WTC11 (cell line): ENCODE measurements at regions not wholly inside any gene's neighbourhood (a gene's known extent, or its start where the extent isn't known, plus 50 kb on each side); places are given as distances from the start of the nearest gene placed in this dataset.

Experiments used
- ATAC-seq: fragments of 200-7000 bp; cut with Tn5 transposase; 2 replicates; pipeline ENCODE4 v1.10.0; 2021; ENCODE audit warnings: mild to moderate bottlenecking, moderate library complexity
- CTCF ChIA-PET: fragments of 300-600 bp; sonication (Branson Sonifier 250); formaldehyde crosslinking; loops from one replicate; lab custom pipeline; 2021; ENCODE audit warnings: antibody characterized with exemption; lab: Charles Lee
- POLR2A ChIA-PET: fragments of 350-600 bp; sonication (Branson Sonifier 250); formaldehyde crosslinking; loops from one replicate; lab custom pipeline; 2021; ENCODE audit warnings: antibody characterized with exemption; lab: Charles Lee
- DNase-seq: peaks from one replicate; pipeline ENCODE4 v3.0.0; 2021; ENCODE audit warnings: low spot score
- H3K27ac Mint-ChIP-seq: 2 replicates; pipeline ENCODE4 v1.8.0; 2021; ENCODE audit warnings: mixed read lengths
- H3K27me3 Mint-ChIP-seq: 2 replicates; pipeline ENCODE4 v1.8.0; 2021; ENCODE audit warnings: low read depth, mild to moderate bottlenecking, moderate library complexity, mixed read lengths
- H3K36me3 Mint-ChIP-seq: 2 replicates; pipeline ENCODE4 v1.8.0; 2021; ENCODE audit warnings: mixed read lengths
- H3K4me1 Mint-ChIP-seq: 2 replicates; pipeline ENCODE4 v1.8.0; 2022; ENCODE audit warnings: mixed read lengths
- H3K4me3 Mint-ChIP-seq: 2 replicates; pipeline ENCODE4 v1.8.0; 2021; ENCODE audit warnings: mild to moderate bottlenecking, moderate library complexity, mixed read lengths
- H3K9me3 Mint-ChIP-seq: 2 replicates; pipeline ENCODE4 v1.8.0; 2021; ENCODE audit warnings: mixed read lengths
- CBFB ChIP-seq: sonication (generic); formaldehyde crosslinking; IDR thresholded peaks from 2 replicates; pipeline ENCODE4 v1.8.1; 2022; ENCODE audit warnings: mild to moderate bottlenecking, low read depth, missing genetic modification reagents
- EMX1 ChIP-seq: fragments of 250-450 bp; sonication (Bioruptor Pico); IDR thresholded peaks from 2 replicates; pipeline ENCODE4 v1.8.0; 2021; ENCODE audit warnings: mild to moderate bottlenecking
- FOXJ3 ChIP-seq: sonication (generic); formaldehyde crosslinking; IDR thresholded peaks from 2 replicates; pipeline ENCODE4 v1.9.0; 2021; ENCODE audit warnings: missing genetic modification reagents, mild to moderate bottlenecking, borderline replicate concordance
- IRF2 ChIP-seq: sonication (generic); formaldehyde crosslinking; IDR thresholded peaks from 2 replicates; pipeline ENCODE4 v1.8.0; 2022; ENCODE audit warnings: low read depth, missing genetic modification reagents, borderline replicate concordance
- MLX ChIP-seq: sonication (generic); formaldehyde crosslinking; IDR thresholded peaks from 2 replicates; pipeline ENCODE4 v1.8.1; 2023; ENCODE audit warnings: mild to moderate bottlenecking, missing genetic modification reagents, moderate library complexity
- MXD4 ChIP-seq: fragments of 250-450 bp; sonication (Bioruptor Pico); IDR thresholded peaks from 2 replicates; pipeline ENCODE4 v1.8.0; 2021; ENCODE audit warnings: mild to moderate bottlenecking, moderate library complexity, borderline replicate concordance
- NFYB ChIP-seq: sonication (generic); formaldehyde crosslinking; conservative IDR thresholded peaks from 2 replicates; pipeline ENCODE4 v1.8.0; 2022; ENCODE audit warnings: low read depth, missing genetic modification reagents
- NR3C1 ChIP-seq: sonication (generic); formaldehyde crosslinking; conservative IDR thresholded peaks from 2 replicates; pipeline ENCODE4 v1.8.1; 2023; ENCODE audit warnings: low read depth, mild to moderate bottlenecking, missing genetic modification reagents
- RELA ChIP-seq: sonication (generic); formaldehyde crosslinking; IDR thresholded peaks from 2 replicates; pipeline ENCODE4 v1.8.1; 2022; ENCODE audit warnings: missing genetic modification reagents, mild to moderate bottlenecking, borderline replicate concordance
- RORB ChIP-seq: fragments of 250-450 bp; sonication (Bioruptor Pico); IDR thresholded peaks from 2 replicates; pipeline ENCODE4 v1.9.0; 2021; ENCODE audit warnings: mild to moderate bottlenecking
- SOX15 ChIP-seq: fragments of 250-450 bp; sonication (Bioruptor Pico); IDR thresholded peaks from 2 replicates; pipeline ENCODE4 v1.9.0; 2021; ENCODE audit warnings: mild to moderate bottlenecking
- STAT6 ChIP-seq: sonication (generic); formaldehyde crosslinking; conservative IDR thresholded peaks from 2 replicates; pipeline ENCODE4 v1.8.1; 2023; ENCODE audit warnings: mild to moderate bottlenecking, low read depth, missing genetic modification reagents, moderate library complexity
- TEAD4 ChIP-seq: sonication (generic); formaldehyde crosslinking; IDR thresholded peaks from 2 replicates; pipeline ENCODE4 v1.8.0; 2022; ENCODE audit warnings: mild to moderate bottlenecking, missing genetic modification reagents
- TP53 ChIP-seq: sonication (generic); formaldehyde crosslinking; IDR thresholded peaks from 2 replicates; pipeline ENCODE4 v1.8.1; 2023; ENCODE audit warnings: mild to moderate bottlenecking, missing genetic modification reagents
- ZNF138 ChIP-seq: sonication (generic); formaldehyde crosslinking; conservative IDR thresholded peaks from 2 replicates; pipeline ENCODE4 v1.8.1; 2022; ENCODE audit warnings: mild to moderate bottlenecking, moderate library complexity, missing genetic modification reagents
- ZNF281 ChIP-seq: sonication (generic); formaldehyde crosslinking; IDR thresholded peaks from 2 replicates; pipeline ENCODE4 v1.8.0; 2023; ENCODE audit warnings: mild to moderate bottlenecking, missing genetic modification reagents
- ZNF532 ChIP-seq: fragments of 250-450 bp; sonication (Bioruptor Pico); IDR thresholded peaks from 2 replicates; pipeline ENCODE4 v1.9.0; 2021; ENCODE audit warnings: mild to moderate bottlenecking, borderline replicate concordance
- ZNF671 ChIP-seq: fragments of 250-450 bp; sonication (Bioruptor Pico); IDR thresholded peaks from 2 replicates; pipeline ENCODE4 v1.8.0; 2021; ENCODE audit warnings: mild to moderate bottlenecking

- CTCF ChIA-PET: no interaction called here
Observed at GRCh38 chr12:59010941-59011340, 90.6 kb upstream of the LRIG3 start.

More at GRCh38 chr12:59010941-59011340, 90.6 kb upstream of the LRIG3 start:
- Mint-ChIP-seq H3K4me1 (no peaks in the 10 kb centered on the region; the same call in 1 of the 2 replicates), H3K27me3 (no peaks in the 10 kb centered on the region), H3K4me3 (no peak overlapping the region)
- DNase-seq (no peak), ATAC-seq (no peak)
- no peak for TF ChIP-seq STAT6
- TF ChIP-seq TP53 (CRISPR knock-in tag): no peak
- no peak for TF ChIP-seq FOXJ3
- no peak for TF ChIP-seq RELA (CRISPR knock-in tag)
- no peak for TF ChIP-seq SOX15 (CRISPR knock-in tag)
- no peak for TF ChIP-seq IRF2 (CRISPR knock-in tag)
- TF ChIP-seq NFYB (CRISPR knock-in tag): no peak
- TF ChIP-seq ZNF281 (CRISPR knock-in tag): no peak
- no peak for TF ChIP-seq CBFB (CRISPR knock-in tag)
- no peak for TF ChIP-seq ZNF671 (CRISPR knock-in tag)
- TF ChIP-seq MLX: no peak
- no peak for TF ChIP-seq NR3C1 (CRISPR knock-in tag)
- TF ChIP-seq TEAD4: no peak
- TF ChIP-seq ZNF532 (CRISPR knock-in tag): no peak
- TF ChIP-seq ZNF138 (CRISPR knock-in tag): no peak
- no peak for TF ChIP-seq MXD4 (CRISPR knock-in tag)
- TF ChIP-seq EMX1 (CRISPR knock-in tag): no peak
- TF ChIP-seq RORB (CRISPR knock-in tag): no peak
- TF ChIP-seq, all 79 proteins: peak for 0
- no peaks in the 10 kb centered on the region for H3K36me3 Mint-ChIP-seq
- POLR2A ChIA-PET: no interaction called here
- H3K9me3 Mint-ChIP-seq: no peaks in the 10 kb centered on the region
- no peak overlapping the region for H3K27ac Mint-ChIP-seq
